K562 (cell line): ENCODE measurements at regions not wholly inside any gene's neighbourhood (a gene's known extent, or its start where the extent isn't known, plus 50 kb on each side); places are given as distances from the start of the nearest gene placed in this dataset.

ENCODE experiments used
- ATAC-seq: fragments of 200-7000 bp; cut with Tn5 transposase; 3 replicates; pipeline ENCODE4 v1.9.1; 2020; ENCODE audit warnings: moderate library complexity
- BruUV-seq: library from RNA; stranded (reverse); fragments of 400-500 nt; replicated peaks from 2 replicates; lab custom pipeline; 2021; lab: Mats Ljungman, UMichigan
- CTCF ChIA-PET: fragments of 300-600 bp; formaldehyde crosslinking; extraction: SDS; loops from one replicate; lab custom pipeline; 2021; ENCODE audit warnings: low intra/inter-chr PET ratio; lab: Yijun Ruan, JAX
- POLR2A ChIA-PET: fragments of 300-600, 350-650 bp; sonication (Branson Sonifier 250); formaldehyde crosslinking; extraction: SDS; loops from one replicate; lab custom pipeline; 2021; ENCODE audit warnings: antibody characterized with exemption, inconsistent platforms; lab: Yijun Ruan, JAX
- DNase-seq, 4 experiments: peaks; one replicate each; pipeline versions ENCODE4 v3.0.0 to v3.0.0-alpha.2; 2011 to 2018; ENCODE audit warnings: low spot score in 3 of 4, mixed read lengths in 3 of 4; ENCODE audit errors: extremely low read depth in 1 of 4
- FAIRE-seq: peaks from 2 replicates; lab custom pipeline; 2011; peaks lifted over from hg19 to GRCh38; lab: Jason Lieb, UNC
- H2AFZ ChIP-seq: 2 replicates; pipeline ENCODE4 v1.6.0; 2011; ENCODE audit warnings: low read depth, low read length, control low read depth, inconsistent platforms
- H3K27ac ChIP-seq: fragments of 200-600 bp; 3 replicates; pipeline ENCODE4 v1.8.0; 2011; ENCODE audit warnings: low read depth, mild to moderate bottlenecking, control low read depth, inconsistent platforms, low read length, moderate library complexity, mixed read lengths; ENCODE audit errors: extremely low read depth
- H3K27me3 ChIP-seq, 2 experiments: fragments of 300-600 bp in 1 of 2; 2 replicates in 1 of 2; 3 replicates in 1 of 2; pipeline versions ENCODE4 v1.6.0 to v1.8.0; 2011; ENCODE audit warnings: inconsistent platforms in 2 of 2, low read length in 2 of 2, mild to moderate bottlenecking in 1 of 2, mixed read lengths in 1 of 2, moderate library complexity in 1 of 2; ENCODE audit not compliant: control insufficient read depth in 2 of 2, insufficient read depth in 2 of 2
- H3K36me3 ChIP-seq: fragments of 300-600 bp; 3 replicates; pipeline ENCODE4 v1.8.0; 2011; ENCODE audit warnings: mild to moderate bottlenecking, low read length, inconsistent platforms; ENCODE audit not compliant: control insufficient read depth, insufficient read depth
- H3K4me1 ChIP-seq, 2 experiments: fragments of 200-600 bp in 1 of 2; replicated peaks in 1 of 2; 2 replicates in 1 of 2; 3 replicates in 1 of 2; pipeline versions ENCODE4 v1.5.1 to v1.8.0; 2011; ENCODE audit warnings: inconsistent platforms in 2 of 2, low read length in 2 of 2, mild to moderate bottlenecking in 1 of 2, mixed read lengths in 1 of 2, moderate library complexity in 1 of 2; ENCODE audit not compliant: control insufficient read depth in 2 of 2, insufficient read depth in 2 of 2
- H3K4me2 ChIP-seq: 2 replicates; pipeline ENCODE4 v1.6.1; 2011; ENCODE audit warnings: low read length, control low read depth, inconsistent platforms, mixed read lengths; ENCODE audit not compliant: insufficient read depth
- H3K4me3 ChIP-seq: fragments of 200-600 bp; sonication (generic), shearing (Covaris generic); 2 replicates; pipeline ENCODE4 v1.5.1; 2016; ENCODE audit warnings: control low read depth, inconsistent platforms
- H3K79me2 ChIP-seq: fragments of 200-600 bp; 3 replicates; pipeline ENCODE4 v1.8.0; 2011; ENCODE audit warnings: low read length, inconsistent platforms; ENCODE audit not compliant: control insufficient read depth, insufficient read depth
- H3K9ac ChIP-seq, 2 experiments: 2 replicates each; pipeline versions ENCODE4 v1.6.0 to v1.6.1; 2011; ENCODE audit warnings: low read depth in 2 of 2, low read length in 2 of 2, control low read depth in 1 of 2, inconsistent platforms in 1 of 2, mild to moderate bottlenecking in 1 of 2, mixed read lengths in 1 of 2; ENCODE audit not compliant: insufficient read depth in 1 of 2
- H3K9me1 ChIP-seq: one replicate; pipeline ENCODE4 v1.6.0; 2011; ENCODE audit warnings: inconsistent platforms, mild to moderate bottlenecking, low read length, moderate library complexity; ENCODE audit not compliant: control insufficient read depth, insufficient read depth
- H3K9me3 ChIP-seq: replicated peaks from 2 replicates; pipeline ENCODE4 v1.5.1; 2011; ENCODE audit warnings: low read depth, low read length, inconsistent platforms; ENCODE audit not compliant: control insufficient read depth, insufficient read depth
- H4K20me1 ChIP-seq: replicated peaks from 2 replicates; pipeline ENCODE4 v1.6.1; 2011; ENCODE audit warnings: low read length, inconsistent platforms, mixed read lengths; ENCODE audit not compliant: control insufficient read depth, insufficient read depth
- BRCA1 ChIP-seq, 2 experiments: fragments of 450-650 bp in 1 of 2; sonication (generic) in 1 of 2; formaldehyde crosslinking in 1 of 2; IDR thresholded peaks; 2 replicates each; pipeline versions ENCODE4 v1.5.0 to v1.6.1; 2017 to 2020; ENCODE audit warnings: mild to moderate bottlenecking in 1 of 2, missing genetic modification reagents in 1 of 2
- DACH1 ChIP-seq: fragments of 450-650 bp; IDR thresholded peaks from 2 replicates; pipeline ENCODE4 v1.6.1; 2018; ENCODE audit not compliant: partially characterized antibody
- NR2F6 ChIP-seq: fragments of 450-650 bp; formaldehyde crosslinking; IDR thresholded peaks from 2 replicates; pipeline ENCODE4 v1.4.0; 2020; ENCODE audit warnings: mild to moderate bottlenecking
- NUFIP1 ChIP-seq: fragments of 450-650 bp; IDR thresholded peaks from 2 replicates; pipeline ENCODE4 v1.6.1; 2018; ENCODE audit not compliant: partially characterized antibody
- PCBP1 ChIP-seq: fragments of 200-400 bp; formaldehyde crosslinking; IDR thresholded peaks from 2 replicates; pipeline ENCODE4 v1.6.1; 2018; ENCODE audit warnings: mild to moderate bottlenecking, low read depth, low read length; ENCODE audit not compliant: poor library complexity, severe bottlenecking
- PTRF ChIP-seq: fragments of 450-650 bp; IDR thresholded peaks from 2 replicates; pipeline ENCODE4 v1.6.1; 2016; ENCODE audit warnings: mild to moderate bottlenecking, missing genetic modification characterization, missing compliant biosample characterization
- PYGO2 ChIP-seq: fragments of 450-650 bp; IDR thresholded peaks from 2 replicates; pipeline ENCODE4 v1.6.1; 2016; ENCODE audit warnings: mild to moderate bottlenecking, missing genetic modification characterization, moderate library complexity, missing compliant biosample characterization
- RBM17 ChIP-seq: fragments of 200-400 bp; formaldehyde crosslinking; IDR thresholded peaks from 2 replicates; pipeline ENCODE4 v1.6.1; 2017; ENCODE audit warnings: low read depth, mild to moderate bottlenecking, low read length, borderline replicate concordance
- ZNF561 ChIP-seq: fragments of 450-650 bp; formaldehyde crosslinking; conservative IDR thresholded peaks from 2 replicates; pipeline ENCODE4 v1.4.0; 2020; ENCODE audit warnings: mild to moderate bottlenecking, moderate library complexity
- WGBS: fragments of 100-300 bp; shearing (Covaris generic); methylation state at CpG from one replicate; pipeline ENCODE4 v1.1.6; 2016; ENCODE audit warnings: low coverage, mixed read lengths; ENCODE audit not compliant: insufficient coverage; ENCODE audit errors: missing lambda C conversion rate; 5-methylcytosine and 5-hydroxymethylcytosine counted together
- in situ Hi-C: fragments of 300-500 bp; cut with MboI; formaldehyde crosslinking; loops from 4 replicates; pipeline ENCODE4 v1.15.0; 2018; ENCODE audit warnings: inconsistent platforms, mixed read lengths
- intact Hi-C: fragments of 100-400 bp; cut with micrococcal nuclease; formaldehyde crosslinking; loops from 2 replicates; pipeline ENCODE4 v1.14.2; 2022
- TF ChIP-seq, protein P1 (sequence below): sonication (generic); formaldehyde crosslinking; IDR thresholded peaks from 2 replicates; pipeline ENCODE4 v1.8.0; 2022; ENCODE audit warnings: missing genetic modification reagents, mild to moderate bottlenecking, borderline replicate concordance
- TF ChIP-seq, protein P2 (sequence below): fragments of 150-350 bp; IDR thresholded peaks from 2 replicates; pipeline ENCODE4 v1.6.1; 2014; ENCODE audit warnings: low read depth, mild to moderate bottlenecking, low read length, borderline replicate concordance

DNA sequence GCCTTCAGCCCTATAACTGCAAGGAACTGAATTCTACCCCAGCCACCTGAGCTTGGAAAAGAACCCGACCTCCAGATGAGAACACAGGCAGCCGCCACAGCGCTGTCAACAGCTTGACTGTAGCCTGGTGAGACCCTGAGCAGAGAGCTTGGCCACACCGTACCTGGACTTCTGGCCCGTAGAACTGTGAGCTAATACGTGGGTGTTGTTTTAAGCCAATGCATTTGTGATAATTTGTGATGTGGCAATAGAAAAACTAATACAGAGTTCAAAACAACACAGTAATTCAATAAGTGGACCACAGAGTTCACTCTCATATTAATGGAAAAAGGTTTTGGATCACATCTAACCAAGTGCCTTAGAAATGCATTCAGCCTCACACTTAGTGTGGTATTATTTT is 96.6 kb upstream of the TBL1X start:
- H4K20me1 ChIP-seq = no peaks in the 10 kb centered on the region
- H3K79me2 ChIP-seq = no peaks in the 10 kb centered on the region
- WGBS = 45% methylated on average over 6 of the region's 6 CpGs
- DNase-seq (no peak), FAIRE-seq (no peak), ATAC-seq (no peak)
- no peak overlapping the region for H3K4me3 ChIP-seq
- TF ChIP-seq, protein P1, sequence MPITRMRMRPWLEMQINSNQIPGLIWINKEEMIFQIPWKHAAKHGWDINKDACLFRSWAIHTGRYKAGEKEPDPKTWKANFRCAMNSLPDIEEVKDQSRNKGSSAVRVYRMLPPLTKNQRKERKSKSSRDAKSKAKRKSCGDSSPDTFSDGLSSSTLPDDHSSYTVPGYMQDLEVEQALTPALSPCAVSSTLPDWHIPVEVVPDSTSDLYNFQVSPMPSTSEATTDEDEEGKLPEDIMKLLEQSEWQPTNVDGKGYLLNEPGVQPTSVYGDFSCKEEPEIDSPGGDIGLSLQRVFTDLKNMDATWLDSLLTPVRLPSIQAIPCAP (CRISPR knock-in tag) = no peak
- no peak for TF ChIP-seq PTRF (tag)
- no peak for TF ChIP-seq PYGO2 (tag)
- TF ChIP-seq DACH1 = no peak
- TF ChIP-seq RBM17 = no peak
- TF ChIP-seq ZNF561 (CRISPR knock-in tag) = no peak
- no peak for TF ChIP-seq NR2F6 (CRISPR knock-in tag)
- no peak for TF ChIP-seq PCBP1
- no peak for TF ChIP-seq NUFIP1
- TF ChIP-seq, protein P2, sequence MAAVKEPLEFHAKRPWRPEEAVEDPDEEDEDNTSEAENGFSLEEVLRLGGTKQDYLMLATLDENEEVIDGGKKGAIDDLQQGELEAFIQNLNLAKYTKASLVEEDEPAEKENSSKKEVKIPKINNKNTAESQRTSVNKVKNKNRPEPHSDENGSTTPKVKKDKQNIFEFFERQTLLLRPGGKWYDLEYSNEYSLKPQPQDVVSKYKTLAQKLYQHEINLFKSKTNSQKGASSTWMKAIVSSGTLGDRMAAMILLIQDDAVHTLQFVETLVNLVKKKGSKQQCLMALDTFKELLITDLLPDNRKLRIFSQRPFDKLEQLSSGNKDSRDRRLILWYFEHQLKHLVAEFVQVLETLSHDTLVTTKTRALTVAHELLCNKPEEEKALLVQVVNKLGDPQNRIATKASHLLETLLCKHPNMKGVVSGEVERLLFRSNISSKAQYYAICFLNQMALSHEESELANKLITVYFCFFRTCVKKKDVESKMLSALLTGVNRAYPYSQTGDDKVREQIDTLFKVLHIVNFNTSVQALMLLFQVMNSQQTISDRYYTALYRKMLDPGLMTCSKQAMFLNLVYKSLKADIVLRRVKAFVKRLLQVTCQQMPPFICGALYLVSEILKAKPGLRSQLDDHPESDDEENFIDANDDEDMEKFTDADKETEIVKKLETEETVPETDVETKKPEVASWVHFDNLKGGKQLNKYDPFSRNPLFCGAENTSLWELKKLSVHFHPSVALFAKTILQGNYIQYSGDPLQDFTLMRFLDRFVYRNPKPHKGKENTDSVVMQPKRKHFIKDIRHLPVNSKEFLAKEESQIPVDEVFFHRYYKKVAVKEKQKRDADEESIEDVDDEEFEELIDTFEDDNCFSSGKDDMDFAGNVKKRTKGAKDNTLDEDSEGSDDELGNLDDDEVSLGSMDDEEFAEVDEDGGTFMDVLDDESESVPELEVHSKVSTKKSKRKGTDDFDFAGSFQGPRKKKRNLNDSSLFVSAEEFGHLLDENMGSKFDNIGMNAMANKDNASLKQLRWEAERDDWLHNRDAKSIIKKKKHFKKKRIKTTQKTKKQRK = no peak
- TF ChIP-seq BRCA1 (IDR thresholded peaks at IDR 0.05) = no peak
- no peak for TF ChIP-seq BRCA1 (CRISPR knock-in tag; IDR thresholded peaks at IDR 0.05)
- H3K9ac ChIP-seq = no peak overlapping the region
- no peak overlapping the region for H3K4me2 ChIP-seq
- H2AFZ ChIP-seq = no peak overlapping the region
- BruUV-seq = no TSS peak
- no peaks in the 10 kb centered on the region for H3K9me1 ChIP-seq
- ChIA-PET POLR2A (interaction anchor here (0.7 kb wide), 1 partner anchor 57 kb away, joined by 3 read pairs; no protein-coding TSS in a partner anchor), CTCF (no interaction called here)
- no peak overlapping the region for H3K27ac ChIP-seq
- H3K4me1 ChIP-seq = no peaks in the 10 kb centered on the region
- H3K27me3 ChIP-seq = 0 out of 5 replicates have a peak, but pooled peaks cover 0 to 3% of the 10 kb centered on the region in 2 experiments
- no peaks in the 10 kb centered on the region for H3K9me3 ChIP-seq
- H3K36me3 ChIP-seq = no peaks in the 10 kb centered on the region
- intact Hi-C loops (no loop called here), in situ Hi-C loops (no loop called here)
